Epithelial cell of proximal tubule (primary cell): ENCODE measurements at regions not wholly inside any gene's neighbourhood (a gene's known extent, or its start where the extent isn't known, plus 50 kb on each side); places are given as distances from the start of the nearest gene placed in this dataset.
A peak's percentile ranks its signal among the peaks of the same experiment; 100 is the strongest.
"Not testable (repeated sequence)": the region's sequence is repeated elsewhere in the genome, so short reads cannot be mapped to it uniquely, and the experiment has no call there.

Experiments
- DNase-seq: peaks from one replicate; pipeline ENCODE4 v3.0.0-alpha.2; 2011; ENCODE audit warnings: low read depth
- H3K4me3 ChIP-seq: 2 replicates; pipeline ENCODE4 v1.5.1; 2011; ENCODE audit warnings: low read depth, mild to moderate bottlenecking, low read length
- CTCF ChIP-seq: conservative IDR thresholded peaks from 2 replicates; pipeline ENCODE4 v1.5.1; 2012; ENCODE audit warnings: low read depth, mild to moderate bottlenecking, low read length

- no peak for DNase-seq
- no peak for TF ChIP-seq CTCF
- H3K4me3 ChIP-seq: no peak overlapping the region
Observed at GRCh38 chrY:16645449-16645848, 1234.6 kb downstream of the CDY2B start.

- DNase-seq: no peak
- H3K4me3 ChIP-seq: peak overlapping the region; percentile 36
- TF ChIP-seq CTCF: no peak
Observed at GRCh38 chrY:16644270-16644800, 1235.7 kb downstream of the CDY2B start.

GRCh38 chrY:16639777-16640176 is 1240.2 kb downstream of the CDY2B start:
- DNase-seq: no peak
- H3K4me3 ChIP-seq: no peak overlapping the region
- peak; percentile 48 for TF ChIP-seq CTCF

- DNase-seq: not testable (repeated sequence)
Observed at GRCh38 chrY:16638743-16639142, 1241.3 kb downstream of the CDY2B start.

GRCh38 chrY:16636254-16636653 is 1243.8 kb downstream of the CDY2B start:
- TF ChIP-seq CTCF: no peak
- DNase-seq: no peak
- peak overlapping the region; percentile 10 for H3K4me3 ChIP-seq

More at GRCh38 chrY:16638743-16639142, 1241.3 kb downstream of the CDY2B start:
- H3K4me3 ChIP-seq: not testable (repeated sequence)

GRCh38 chrY:16629146-16629545 is 1250.9 kb downstream of the CDY2B start:
- no peak for DNase-seq
- no peak overlapping the region for H3K4me3 ChIP-seq
- no peak for TF ChIP-seq CTCF

- no peak overlapping the region for H3K4me3 ChIP-seq
- TF ChIP-seq CTCF: no peak
- DNase-seq: no peak
Observed at GRCh38 chrY:16627122-16627521, 1252.9 kb downstream of the CDY2B start.
